Medulla oblongata (tissue), 1 donor: ENCODE measurements at regions not wholly inside any gene's neighbourhood (a gene's known extent, or its start where the extent isn't known, plus 50 kb on each side); places are given as distances from the start of the nearest gene placed in this dataset.

Experiments used
- DNase-seq: peaks from one replicate; pipeline ENCODE4 v3.0.0-alpha.2; 2015; ENCODE audit errors: extremely low spot score

DNA sequence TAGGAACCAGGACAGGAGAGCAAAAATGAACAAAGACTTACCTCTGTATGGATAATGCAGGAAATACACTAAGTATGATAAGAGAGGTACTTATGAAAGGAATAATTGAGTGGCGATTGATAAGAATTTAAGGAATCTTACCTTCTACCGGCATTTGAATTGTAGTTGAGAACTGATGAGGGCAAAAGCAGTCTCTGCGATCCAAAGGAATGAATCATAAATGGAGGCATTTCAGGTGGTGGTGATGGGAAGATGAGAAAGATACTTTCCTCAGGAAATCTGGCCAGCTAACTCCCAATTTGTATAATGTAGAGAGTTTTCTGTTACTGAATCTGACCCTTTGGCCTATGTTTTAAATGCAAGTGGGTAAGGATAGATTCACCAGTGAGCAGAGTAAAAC is 71.9 kb upstream of the C11orf87 start:
- DNase-seq, result no peak

DNA sequence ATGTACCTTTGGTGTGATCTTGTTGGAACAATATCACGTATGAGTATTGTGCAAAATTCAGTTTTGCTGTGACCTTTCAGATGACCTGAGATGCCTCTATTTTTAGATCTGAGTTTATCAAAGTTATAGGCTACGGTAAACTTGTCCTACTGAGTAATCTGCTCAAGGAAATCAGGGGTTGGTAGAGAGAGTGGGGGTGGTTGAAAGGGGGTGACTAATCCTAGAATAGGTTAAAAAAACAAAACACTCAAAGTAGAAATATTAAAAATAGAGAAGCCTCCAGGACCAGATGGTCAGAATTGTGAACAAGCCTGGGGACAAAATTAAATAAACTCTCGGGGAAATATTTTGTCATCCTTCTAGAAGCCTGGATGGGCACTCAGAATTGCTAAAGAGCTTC is 59.9 kb upstream of the C11orf87 start:
- no peak for DNase-seq

DNA sequence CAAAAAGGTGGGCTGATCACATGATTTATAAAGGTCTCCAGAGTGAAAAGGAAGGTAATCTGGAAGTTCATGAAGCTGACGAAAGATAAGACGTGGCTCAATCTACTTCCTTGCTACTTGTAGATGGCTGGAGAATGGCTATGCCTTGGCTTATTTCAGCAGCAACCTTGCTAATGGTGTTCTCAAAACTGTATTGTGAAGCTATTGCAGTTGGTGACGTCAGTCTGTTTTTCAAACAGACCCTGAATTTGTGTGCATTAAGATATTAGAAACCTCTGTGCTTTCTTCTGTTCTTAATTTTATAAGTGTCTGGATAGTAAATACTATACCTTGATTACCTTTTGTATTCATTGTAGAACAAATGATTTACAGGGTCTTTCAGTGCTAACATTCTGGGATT is 58.3 kb upstream of the C11orf87 start:
- no peak for DNase-seq

DNA sequence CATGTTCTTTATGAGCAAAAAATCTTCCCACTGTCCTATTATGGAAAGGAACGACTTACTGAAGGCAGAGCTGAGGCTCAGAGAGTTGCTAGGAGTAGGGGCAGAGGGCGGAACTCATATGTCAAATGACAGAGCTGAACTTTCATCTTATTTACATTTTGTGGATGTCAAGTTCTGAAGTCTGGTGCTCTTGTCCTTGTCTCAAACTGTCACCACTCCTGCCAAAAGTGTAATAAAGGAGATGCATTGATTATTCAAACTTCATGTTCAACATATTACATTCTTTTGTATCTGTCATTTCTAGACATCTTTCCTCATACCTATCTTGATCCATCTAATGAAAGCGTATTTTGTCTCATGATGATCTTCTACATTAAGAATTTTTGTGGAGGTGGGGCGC is 57.1 kb upstream of the C11orf87 start:
- no peak for DNase-seq

DNA sequence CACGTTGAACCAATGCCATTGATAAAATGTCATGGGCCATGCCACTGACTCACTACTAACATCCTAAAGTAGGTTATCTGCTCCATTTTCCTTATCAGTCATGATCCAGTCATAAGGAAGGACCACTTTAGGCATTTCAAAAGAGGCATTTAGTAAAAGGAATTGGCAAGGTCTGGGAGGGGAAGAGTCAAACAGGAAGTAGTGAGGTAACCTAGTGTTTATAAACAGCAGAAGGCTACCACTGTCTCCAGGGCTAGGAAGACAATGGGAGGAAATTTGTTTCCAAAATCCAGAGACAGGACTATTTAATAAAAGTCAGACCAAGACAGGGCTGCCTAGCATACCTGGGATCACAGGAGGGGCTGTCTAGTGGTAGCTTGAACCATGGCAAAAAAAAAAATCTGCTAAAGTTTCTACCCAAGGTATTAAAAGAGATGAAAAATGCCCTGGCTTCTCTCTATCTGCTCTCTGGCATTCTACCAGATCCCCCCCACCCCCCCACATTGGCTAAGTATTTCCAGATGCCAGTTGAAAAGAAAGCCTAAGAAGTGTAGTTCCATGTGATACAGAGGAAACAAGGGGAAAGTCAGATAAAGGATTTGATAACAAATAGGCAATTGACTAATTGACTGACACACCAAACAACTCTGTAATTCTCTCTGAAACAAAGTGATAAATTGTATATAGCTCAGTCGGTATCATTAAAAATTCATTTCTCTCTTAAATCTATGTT is 50.4 kb upstream of the C11orf87 start:
- DNase-seq, result no peak
